ENCODE measurements at regions not wholly inside any gene's neighbourhood (a gene's known extent, or its start where the extent isn't known, plus 50 kb on each side); places are given as distances from the start of the nearest gene placed in this dataset.

GRCh38 chr6:99689916-99690685 is 83.5 kb downstream of the PRDM13 start:
- TF ChIP-seq CTCF (IDR thresholded peaks at IDR 0.05) (no peak), POLR2A (IDR thresholded peaks at IDR 0.05) (no peak)

Measured in right lobe of liver (tissue), 4 donors.